Ishikawa (cell line): ENCODE measurements at regions not wholly inside any gene's neighbourhood (a gene's known extent, or its start where the extent isn't known, plus 50 kb on each side); places are given as distances from the start of the nearest gene placed in this dataset.

ENCODE experiments used
- CEBPB ChIP-seq: IDR thresholded peaks from 2 replicates; pipeline ENCODE4 v1.6.1; 2012
- EGR1 ChIP-seq: IDR thresholded peaks from 2 replicates; pipeline ENCODE4 v1.6.1; 2012
- FOXM1 ChIP-seq: IDR thresholded peaks from 2 replicates; pipeline ENCODE4 v1.6.1; 2012; ENCODE audit warnings: low read depth, borderline replicate concordance
- NFIC ChIP-seq: IDR thresholded peaks from 2 replicates; pipeline ENCODE4 v1.6.1; 2012
- RAD21 ChIP-seq: IDR thresholded peaks from 2 replicates; pipeline ENCODE4 v1.6.1; 2012; ENCODE audit warnings: low read depth
- TAF1 ChIP-seq: IDR thresholded peaks from 2 replicates; pipeline ENCODE4 v1.6.1; 2012; ENCODE audit warnings: low read depth, mild to moderate bottlenecking
- TCF12 ChIP-seq: IDR thresholded peaks from 2 replicates; pipeline ENCODE4 v1.6.1; 2012; ENCODE audit warnings: low read depth
- TEAD4 ChIP-seq: IDR thresholded peaks from 2 replicates; pipeline ENCODE4 v1.6.1; 2012
- USF1 ChIP-seq: IDR thresholded peaks from 2 replicates; pipeline ENCODE4 v1.6.1; 2012
- YY1 ChIP-seq: IDR thresholded peaks from 2 replicates; pipeline ENCODE4 v1.6.1; 2012; ENCODE audit warnings: low read depth
- ZBTB7A ChIP-seq: IDR thresholded peaks from 2 replicates; pipeline ENCODE4 v1.6.1; 2012; ENCODE audit warnings: low read depth
- TF ChIP-seq, protein P1 (sequence below): IDR thresholded peaks from 2 replicates; pipeline ENCODE4 v1.6.1; 2012; ENCODE audit warnings: low read depth, mild to moderate bottlenecking

DNA sequence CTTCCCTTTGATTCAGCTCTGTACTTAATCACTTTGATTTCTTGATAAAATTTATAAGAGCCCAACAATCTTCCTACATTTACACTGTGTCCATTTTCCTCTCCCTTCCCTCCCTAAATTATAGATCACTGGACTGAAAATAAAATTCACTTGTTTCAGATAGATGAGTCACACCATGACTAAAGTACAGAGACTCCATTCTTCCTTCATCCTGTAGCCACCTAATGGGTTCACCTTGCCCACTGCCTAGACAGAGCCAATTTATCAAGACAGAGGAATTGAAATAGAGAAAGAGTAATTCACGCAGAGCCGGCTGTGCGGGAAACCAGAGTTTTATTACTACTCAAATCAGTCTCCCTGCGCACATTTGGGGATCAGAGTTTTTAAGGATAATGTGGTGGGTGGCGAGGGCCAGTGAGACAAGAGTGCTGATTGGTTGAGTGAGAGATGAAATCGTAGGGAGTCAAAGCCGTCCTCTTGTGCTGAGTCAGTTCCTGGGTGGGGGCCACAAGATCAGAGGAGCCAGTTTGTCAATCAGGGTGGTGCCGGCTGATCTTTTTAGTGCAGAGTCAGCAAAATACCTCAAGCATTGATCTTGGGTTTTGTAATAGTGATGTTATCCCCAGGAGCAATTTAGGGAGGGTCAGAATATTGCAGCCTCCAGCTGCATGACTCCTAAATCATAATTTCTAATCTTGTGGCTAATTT lies 71.3 kb upstream of the MED14 start:
- TF ChIP-seq TEAD4, result no peak
- no peak for TF ChIP-seq ZBTB7A
- no peak for TF ChIP-seq YY1
- TF ChIP-seq, protein P1, sequence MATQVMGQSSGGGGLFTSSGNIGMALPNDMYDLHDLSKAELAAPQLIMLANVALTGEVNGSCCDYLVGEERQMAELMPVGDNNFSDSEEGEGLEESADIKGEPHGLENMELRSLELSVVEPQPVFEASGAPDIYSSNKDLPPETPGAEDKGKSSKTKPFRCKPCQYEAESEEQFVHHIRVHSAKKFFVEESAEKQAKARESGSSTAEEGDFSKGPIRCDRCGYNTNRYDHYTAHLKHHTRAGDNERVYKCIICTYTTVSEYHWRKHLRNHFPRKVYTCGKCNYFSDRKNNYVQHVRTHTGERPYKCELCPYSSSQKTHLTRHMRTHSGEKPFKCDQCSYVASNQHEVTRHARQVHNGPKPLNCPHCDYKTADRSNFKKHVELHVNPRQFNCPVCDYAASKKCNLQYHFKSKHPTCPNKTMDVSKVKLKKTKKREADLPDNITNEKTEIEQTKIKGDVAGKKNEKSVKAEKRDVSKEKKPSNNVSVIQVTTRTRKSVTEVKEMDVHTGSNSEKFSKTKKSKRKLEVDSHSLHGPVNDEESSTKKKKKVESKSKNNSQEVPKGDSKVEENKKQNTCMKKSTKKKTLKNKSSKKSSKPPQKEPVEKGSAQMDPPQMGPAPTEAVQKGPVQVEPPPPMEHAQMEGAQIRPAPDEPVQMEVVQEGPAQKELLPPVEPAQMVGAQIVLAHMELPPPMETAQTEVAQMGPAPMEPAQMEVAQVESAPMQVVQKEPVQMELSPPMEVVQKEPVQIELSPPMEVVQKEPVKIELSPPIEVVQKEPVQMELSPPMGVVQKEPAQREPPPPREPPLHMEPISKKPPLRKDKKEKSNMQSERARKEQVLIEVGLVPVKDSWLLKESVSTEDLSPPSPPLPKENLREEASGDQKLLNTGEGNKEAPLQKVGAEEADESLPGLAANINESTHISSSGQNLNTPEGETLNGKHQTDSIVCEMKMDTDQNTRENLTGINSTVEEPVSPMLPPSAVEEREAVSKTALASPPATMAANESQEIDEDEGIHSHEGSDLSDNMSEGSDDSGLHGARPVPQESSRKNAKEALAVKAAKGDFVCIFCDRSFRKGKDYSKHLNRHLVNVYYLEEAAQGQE, result no peak
- no peak for TF ChIP-seq FOXM1
- TF ChIP-seq NFIC, result no peak
- TF ChIP-seq CEBPB, result no peak
- no peak for TF ChIP-seq TAF1
- no peak for TF ChIP-seq TCF12
- no peak for TF ChIP-seq USF1
- TF ChIP-seq RAD21, result no peak
- TF ChIP-seq EGR1, result no peak
